Activated CD8-positive, alpha-beta memory T cell treated with anti-CD3 and anti-CD28 coated beads, Interleukin-2, amount 50 U/mL, for 48 hours (primary cell): ENCODE measurements at regions not wholly inside any gene's neighbourhood (a gene's known extent, or its start where the extent isn't known, plus 50 kb on each side); places are given as distances from the start of the nearest gene placed in this dataset.

Experiments
- DNase-seq: peaks from one replicate; pipeline ENCODE4 v3.0.0-alpha.2; 2020

- no peak for DNase-seq
Observed at GRCh38 chr20:48096957-48097890, 311.9 kb upstream of the SULF2 start.

- DNase-seq: no peak
Observed at GRCh38 chr20:48096212-48096875, 311.1 kb upstream of the SULF2 start.

- no peak for DNase-seq
Observed at GRCh38 chr20:48094944-48095343, 309.7 kb upstream of the SULF2 start.

- no peak for DNase-seq
Observed at GRCh38 chr20:48094196-48094749, 309.0 kb upstream of the SULF2 start.

GRCh38 chr20:48092596-48093280 lies 307.5 kb upstream of the SULF2 start:
- DNase-seq: no peak

- no peak for DNase-seq
Observed at GRCh38 chr20:48090784-48091183, 305.5 kb upstream of the SULF2 start.

- DNase-seq: no peak
Observed at GRCh38 chr20:48090314-48090713, 305.0 kb upstream of the SULF2 start.

GRCh38 chr20:48080583-48080982 lies 295.3 kb upstream of the SULF2 start:
- no peak for DNase-seq

- DNase-seq: no peak
Observed at GRCh38 chr20:48079028-48079427, 293.7 kb upstream of the SULF2 start.

- no peak for DNase-seq
Observed at GRCh38 chr20:48076747-48077146, 291.5 kb upstream of the SULF2 start.

GRCh38 chr20:48076247-48076646 lies 291.0 kb upstream of the SULF2 start:
- no peak for DNase-seq

- DNase-seq: no peak
Observed at GRCh38 chr20:48075591-48076174, 290.4 kb upstream of the SULF2 start.

- no peak for DNase-seq
Observed at GRCh38 chr20:48070991-48071652, 285.8 kb upstream of the SULF2 start.

- no peak for DNase-seq
Observed at GRCh38 chr20:48069596-48069995, 284.3 kb upstream of the SULF2 start.

GRCh38 chr20:48066851-48067250 lies 281.6 kb upstream of the SULF2 start:
- no peak for DNase-seq

- DNase-seq: no peak
Observed at GRCh38 chr20:48066246-48066645, 281.0 kb upstream of the SULF2 start.

GRCh38 chr20:48065833-48066232 lies 280.6 kb upstream of the SULF2 start:
- DNase-seq: no peak

GRCh38 chr20:48064929-48065328 lies 279.6 kb upstream of the SULF2 start:
- no peak for DNase-seq

GRCh38 chr20:48060841-48061720 lies 275.8 kb upstream of the SULF2 start:
- no peak for DNase-seq

GRCh38 chr20:48058611-48059559 lies 273.6 kb upstream of the SULF2 start:
- DNase-seq: no peak
